ENCODE measurements at regions not wholly inside any gene's neighbourhood (a gene's known extent, or its start where the extent isn't known, plus 50 kb on each side); places are given as distances from the start of the nearest gene placed in this dataset.

GRCh38 chr11:79783833-79784232 is 343.0 kb upstream of the TENM4 start:
- DNase-seq: no peak

GRCh38 chr11:79768343-79768742 is 327.5 kb upstream of the TENM4 start:
- DNase-seq: peak in 1 of 2 experiments; percentile 70

GRCh38 chr11:79762279-79762921 is 321.6 kb upstream of the TENM4 start:
- peak; percentile 37 to 42 for DNase-seq

- no peak for DNase-seq
Observed at GRCh38 chr11:79758325-79758724, 317.5 kb upstream of the TENM4 start.

GRCh38 chr11:79747406-79747805 is 306.6 kb upstream of the TENM4 start:
- DNase-seq: no peak

GRCh38 chr11:79744941-79745340 is 304.1 kb upstream of the TENM4 start:
- no peak for DNase-seq

- no peak for DNase-seq
Observed at GRCh38 chr11:79742176-79742575, 301.3 kb upstream of the TENM4 start.

- DNase-seq: no peak
Observed at GRCh38 chr11:79739591-79739990, 298.8 kb upstream of the TENM4 start.

- no peak for DNase-seq
Observed at GRCh38 chr11:79727221-79727620, 286.4 kb upstream of the TENM4 start.

GRCh38 chr11:79720115-79720514 is 279.3 kb upstream of the TENM4 start:
- DNase-seq: no peak

- DNase-seq: peak; percentile 60 to 87
Observed at GRCh38 chr11:79708319-79708932, 267.6 kb upstream of the TENM4 start.

GRCh38 chr11:79705648-79706047 is 264.8 kb upstream of the TENM4 start:
- no peak for DNase-seq

GRCh38 chr11:79702303-79702702 is 261.5 kb upstream of the TENM4 start:
- no peak for DNase-seq

- no peak for DNase-seq
Observed at GRCh38 chr11:79699246-79699645, 258.4 kb upstream of the TENM4 start.

GRCh38 chr11:79697905-79698304 is 257.1 kb upstream of the TENM4 start:
- no peak for DNase-seq

- no peak for DNase-seq
Observed at GRCh38 chr11:79694368-79694767, 253.5 kb upstream of the TENM4 start.

- DNase-seq: peak in 1 of 2 experiments; percentile 14
Observed at GRCh38 chr11:79691445-79691844, 250.6 kb upstream of the TENM4 start.

GRCh38 chr11:79686703-79687419 is 246.0 kb upstream of the TENM4 start:
- no peak for DNase-seq

GRCh38 chr11:79683930-79684329 is 243.1 kb upstream of the TENM4 start:
- no peak for DNase-seq

- no peak for DNase-seq
Observed at GRCh38 chr11:79678780-79679452, 238.1 kb upstream of the TENM4 start.

- DNase-seq: no peak
Observed at GRCh38 chr11:79676396-79676795, 235.6 kb upstream of the TENM4 start.

- DNase-seq: no peak
Observed at GRCh38 chr11:79675081-79675480, 234.3 kb upstream of the TENM4 start.

GRCh38 chr11:79672786-79673185 is 232.0 kb upstream of the TENM4 start:
- DNase-seq: no peak

- DNase-seq: no peak
Observed at GRCh38 chr11:79671401-79671800, 230.6 kb upstream of the TENM4 start.

Data from NCI-H526 (cell line).